Nephron (organoid): ENCODE measurements at regions not wholly inside any gene's neighbourhood (a gene's known extent, or its start where the extent isn't known, plus 50 kb on each side); places are given as distances from the start of the nearest gene placed in this dataset.
"Not testable (repeated sequence)": the region's sequence is repeated elsewhere in the genome, so short reads cannot be mapped to it uniquely, and the experiment has no call there.

Experiments
- H3K27ac Mint-ChIP-seq, 3 experiments: 2 replicates each; pipeline ENCODE4 v1.8.0; 2020; ENCODE audit warnings: mixed read lengths in 3 of 3, mild to moderate bottlenecking in 2 of 3, moderate library complexity in 1 of 3
- H3K27me3 Mint-ChIP-seq: 2 replicates; pipeline ENCODE4 v1.8.0; 2021; ENCODE audit warnings: low read depth, mild to moderate bottlenecking, moderate library complexity, mixed read lengths
- H3K36me3 Mint-ChIP-seq: 2 replicates; pipeline ENCODE4 v1.8.0; 2020; ENCODE audit warnings: low read depth, mixed read lengths
- H3K4me1 Mint-ChIP-seq: 2 replicates; pipeline ENCODE4 v1.8.0; 2020; ENCODE audit warnings: mixed read lengths
- H3K4me3 Mint-ChIP-seq, 3 experiments: 2 replicates each; pipeline ENCODE4 v1.8.0; 2020; ENCODE audit warnings: mild to moderate bottlenecking in 3 of 3, mixed read lengths in 3 of 3, moderate library complexity in 2 of 3
- H3K9me3 Mint-ChIP-seq: 2 replicates; pipeline ENCODE4 v1.8.0; 2020; ENCODE audit warnings: mixed read lengths
- TF ChIP-seq, protein P1 (sequence below), 3 experiments: fragments of 200-600 bp; sonication (generic); IDR thresholded peaks; one replicate each; pipeline ENCODE4 v1.5.0; 2021; ENCODE audit warnings: antibody characterized with exemption in 3 of 3; ENCODE audit not compliant: unreplicated experiment in 3 of 3

DNA sequence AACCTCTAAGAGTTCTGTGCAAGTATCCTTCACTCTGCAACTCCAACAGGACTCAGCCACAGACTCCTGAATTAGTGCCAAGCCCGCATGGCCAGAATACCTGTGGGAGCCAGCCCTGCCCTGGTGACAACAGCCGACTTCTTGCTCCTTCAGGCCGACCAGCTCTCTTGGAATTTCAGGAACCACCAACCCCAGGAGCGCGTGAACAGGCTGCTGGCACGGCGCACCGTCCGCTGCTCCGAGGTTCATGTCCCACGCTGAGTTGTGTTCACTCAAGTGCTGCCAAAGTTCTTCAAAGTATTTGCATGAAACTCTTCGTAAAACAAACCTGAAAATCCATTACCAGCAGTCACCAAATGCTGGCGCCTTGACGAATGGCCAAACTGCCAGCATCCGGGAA lies 232.8 kb downstream of the NR2F1-AS1 start:
- Mint-ChIP-seq H3K36me3 (peaks cover 3% of the 10 kb centered on the region), H3K4me1 (no peaks in the 10 kb centered on the region), H3K27me3 (no peaks in the 10 kb centered on the region), H3K4me3 (no peak overlapping the region), H3K9me3 (no peaks in the 10 kb centered on the region), H3K27ac (peak overlapping the region in 1 of 3 experiments; percentile 18)
- TF ChIP-seq, protein P1, sequence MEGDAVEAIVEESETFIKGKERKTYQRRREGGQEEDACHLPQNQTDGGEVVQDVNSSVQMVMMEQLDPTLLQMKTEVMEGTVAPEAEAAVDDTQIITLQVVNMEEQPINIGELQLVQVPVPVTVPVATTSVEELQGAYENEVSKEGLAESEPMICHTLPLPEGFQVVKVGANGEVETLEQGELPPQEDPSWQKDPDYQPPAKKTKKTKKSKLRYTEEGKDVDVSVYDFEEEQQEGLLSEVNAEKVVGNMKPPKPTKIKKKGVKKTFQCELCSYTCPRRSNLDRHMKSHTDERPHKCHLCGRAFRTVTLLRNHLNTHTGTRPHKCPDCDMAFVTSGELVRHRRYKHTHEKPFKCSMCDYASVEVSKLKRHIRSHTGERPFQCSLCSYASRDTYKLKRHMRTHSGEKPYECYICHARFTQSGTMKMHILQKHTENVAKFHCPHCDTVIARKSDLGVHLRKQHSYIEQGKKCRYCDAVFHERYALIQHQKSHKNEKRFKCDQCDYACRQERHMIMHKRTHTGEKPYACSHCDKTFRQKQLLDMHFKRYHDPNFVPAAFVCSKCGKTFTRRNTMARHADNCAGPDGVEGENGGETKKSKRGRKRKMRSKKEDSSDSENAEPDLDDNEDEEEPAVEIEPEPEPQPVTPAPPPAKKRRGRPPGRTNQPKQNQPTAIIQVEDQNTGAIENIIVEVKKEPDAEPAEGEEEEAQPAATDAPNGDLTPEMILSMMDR (IDR thresholded peaks at IDR 0.05; ENCODE audit: unreplicated experiment in 3 of 3), result no peak

DNA sequence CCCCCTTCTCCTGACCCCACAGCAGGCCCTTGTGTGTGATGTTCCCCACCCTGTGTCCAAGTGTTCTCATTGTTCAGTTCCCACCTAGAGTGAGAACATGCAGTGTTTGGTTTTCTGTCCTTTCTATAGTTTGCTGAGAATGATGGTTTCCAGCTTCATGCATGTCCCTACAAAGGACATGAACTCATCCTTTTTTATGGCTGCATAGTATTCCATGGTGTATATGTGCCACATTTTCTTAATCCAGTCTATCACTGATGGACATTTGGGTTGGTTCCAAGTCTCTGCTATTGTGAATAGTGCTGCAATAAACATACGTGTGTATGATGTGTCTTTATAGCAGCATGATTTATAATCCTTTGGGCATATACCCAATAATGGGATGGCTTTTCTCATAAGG lies 234.2 kb downstream of the NR2F1-AS1 start:
- not testable (repeated sequence) for H3K27ac Mint-ChIP-seq, H3K4me1 Mint-ChIP-seq, H3K4me3 Mint-ChIP-seq, H3K9me3 Mint-ChIP-seq, H3K36me3 Mint-ChIP-seq, H3K27me3 Mint-ChIP-seq

DNA sequence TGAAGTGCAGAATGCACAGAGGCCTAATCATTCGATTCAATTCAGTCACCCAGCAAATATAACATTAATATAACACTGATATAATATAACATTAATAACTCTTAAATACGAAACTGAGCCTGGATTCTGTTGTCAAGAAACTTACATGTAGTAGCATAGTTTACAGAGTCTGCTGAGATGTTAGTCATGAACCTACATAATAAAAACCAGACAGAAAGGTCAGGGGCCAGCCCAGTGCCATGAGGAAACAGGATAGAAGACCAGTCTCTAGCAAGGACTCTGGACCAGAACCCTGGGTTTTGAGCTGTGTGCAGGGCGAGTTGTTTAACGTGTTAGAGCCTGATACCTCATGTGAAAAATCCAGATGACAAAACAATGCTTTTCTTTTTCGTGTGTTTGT lies 234.7 kb downstream of the NR2F1-AS1 start:
- H3K9me3 Mint-ChIP-seq, result no peaks in the 10 kb centered on the region
- H3K27ac Mint-ChIP-seq, result no peak overlapping the region
- H3K4me3 Mint-ChIP-seq, result no peak overlapping the region
- H3K27me3 Mint-ChIP-seq, result no peaks in the 10 kb centered on the region
- TF ChIP-seq, protein P1 (IDR thresholded peaks at IDR 0.05; ENCODE audit: unreplicated experiment in 3 of 3), result no peak
- peaks cover 3% of the 10 kb centered on the region for H3K36me3 Mint-ChIP-seq
- H3K4me1 Mint-ChIP-seq, result peaks cover 11% of the 10 kb centered on the region

DNA sequence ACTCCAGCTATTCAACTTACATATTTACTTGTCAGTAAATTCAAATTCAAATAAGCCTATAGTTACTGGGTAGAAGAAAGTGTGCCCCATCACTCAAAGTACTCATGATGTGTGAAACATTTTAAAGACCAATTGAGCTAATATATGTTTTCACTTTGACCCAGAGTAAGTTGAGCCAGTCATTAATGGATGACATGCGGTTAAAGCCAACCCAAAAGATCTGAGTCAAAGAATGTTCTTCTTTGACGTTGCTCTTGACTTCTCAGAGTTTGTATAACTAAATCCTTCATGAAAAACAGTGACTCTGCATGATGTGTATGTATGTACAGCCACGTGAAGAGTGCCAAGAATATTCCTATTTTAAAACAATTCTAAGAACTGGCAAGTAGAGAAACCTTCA lies 237.4 kb downstream of the NR2F1-AS1 start:
- Mint-ChIP-seq H3K9me3 (peaks cover 11% of the 10 kb centered on the region), H3K4me1 (peaks cover 11% of the 10 kb centered on the region), H3K36me3 (peaks cover 7% of the 10 kb centered on the region), H3K27me3 (no peaks in the 10 kb centered on the region), H3K27ac (peak overlapping the region in 2 of 3 experiments; percentile 8 to 86), H3K4me3 (no peak overlapping the region)
- TF ChIP-seq, protein P1 (IDR thresholded peaks at IDR 0.05; ENCODE audit: unreplicated experiment in 3 of 3), result no peak

DNA sequence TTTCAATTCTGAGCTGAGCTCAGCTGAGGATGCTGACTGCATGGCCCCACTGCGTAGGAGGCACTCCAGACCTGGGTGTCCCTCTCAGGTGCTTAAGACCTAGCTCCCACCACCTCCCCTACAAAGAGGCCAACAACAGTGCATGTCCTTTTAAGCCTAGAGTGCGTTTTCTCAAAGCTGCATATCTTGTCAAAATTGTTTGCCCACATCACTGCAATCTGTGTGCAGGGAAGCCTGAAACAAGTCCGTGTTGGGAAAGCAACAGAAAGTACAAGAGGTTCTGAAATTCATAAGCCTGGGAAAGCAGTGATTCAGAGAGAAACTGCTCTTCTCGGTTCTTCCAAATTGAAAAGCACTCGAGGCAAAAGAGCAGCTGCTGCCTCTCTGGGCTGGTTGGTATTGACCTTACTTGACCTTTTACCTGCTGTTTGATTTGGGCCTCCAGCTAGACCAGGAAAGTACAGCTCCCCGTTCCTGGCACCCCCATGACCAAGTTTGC lies 238.4 kb downstream of the NR2F1-AS1 start:
- Mint-ChIP-seq H3K36me3 (peaks cover 4% of the 10 kb centered on the region), H3K4me1 (peaks cover 11% of the 10 kb centered on the region), H3K9me3 (peaks cover 15% of the 10 kb centered on the region), H3K4me3 (no peak overlapping the region), H3K27ac (peak overlapping the region; percentile 55 to 86 (median 75)), H3K27me3 (no peaks in the 10 kb centered on the region)
- TF ChIP-seq, protein P1 (IDR thresholded peaks at IDR 0.05; ENCODE audit: unreplicated experiment in 3 of 3), result no peak

DNA sequence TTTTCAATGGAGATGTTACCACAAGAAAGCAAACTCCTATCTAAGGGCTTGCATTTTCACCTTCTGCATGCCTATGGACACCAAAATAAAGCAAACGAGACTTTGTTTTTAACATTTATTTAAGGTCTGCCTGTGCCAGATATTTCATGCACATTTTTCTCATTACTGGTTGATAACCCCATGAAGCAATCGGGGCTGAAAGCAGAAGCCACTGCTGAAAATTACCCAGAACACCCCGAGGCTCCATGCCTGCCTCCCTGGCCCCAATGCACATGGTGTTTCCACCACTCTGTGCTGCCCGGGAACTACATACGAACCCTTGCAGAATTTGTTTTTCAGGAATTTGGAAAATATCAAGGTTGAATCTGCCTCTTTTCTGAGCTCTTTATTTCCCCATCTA lies 240.1 kb downstream of the NR2F1-AS1 start:
- peaks cover 4% of the 10 kb centered on the region for H3K36me3 Mint-ChIP-seq
- TF ChIP-seq, protein P1 (IDR thresholded peaks at IDR 0.05; ENCODE audit: unreplicated experiment in 3 of 3), result no peak
- no peaks in the 10 kb centered on the region for H3K27me3 Mint-ChIP-seq
- H3K9me3 Mint-ChIP-seq, result peaks cover 15% of the 10 kb centered on the region
- H3K4me1 Mint-ChIP-seq, result peaks cover 11% of the 10 kb centered on the region
- H3K4me3 Mint-ChIP-seq, result no peak overlapping the region
- peak overlapping the region in 1 of 3 experiments; percentile 31 for H3K27ac Mint-ChIP-seq
